Panc1 (cell line): ENCODE measurements at regions not wholly inside any gene's neighbourhood (a gene's known extent, or its start where the extent isn't known, plus 50 kb on each side); places are given as distances from the start of the nearest gene placed in this dataset.
"Not testable (repeated sequence)": the region's sequence is repeated elsewhere in the genome, so short reads cannot be mapped to it uniquely, and the experiment has no call there.

Experiments used
- POLR2AphosphoS5 ChIP-seq: IDR thresholded peaks from 2 replicates; pipeline ENCODE4 v1.6.1; 2012; ENCODE audit warnings: mild to moderate bottlenecking, low read depth, low read length, moderate library complexity
- SIN3A ChIP-seq: IDR thresholded peaks from 2 replicates; pipeline ENCODE4 v1.6.1; 2012; ENCODE audit warnings: low read depth, mild to moderate bottlenecking, low read length, moderate library complexity, borderline replicate concordance; ENCODE audit not compliant: insufficient read depth
- TF ChIP-seq, protein P1 (sequence below): fragments of 450-650 bp; IDR thresholded peaks from 2 replicates; pipeline ENCODE4 v1.5.1; 2017; ENCODE audit warnings: mild to moderate bottlenecking
- TF ChIP-seq, protein P2 (sequence below), 2 experiments: IDR thresholded peaks; 2 replicates each; pipeline ENCODE4 v1.6.1; 2011 to 2012; ENCODE audit warnings: low read depth in 2 of 2, control low read depth in 1 of 2, low read length in 1 of 2, mild to moderate bottlenecking in 1 of 2, moderate library complexity in 1 of 2; ENCODE audit not compliant: insufficient read depth in 1 of 2

DNA sequence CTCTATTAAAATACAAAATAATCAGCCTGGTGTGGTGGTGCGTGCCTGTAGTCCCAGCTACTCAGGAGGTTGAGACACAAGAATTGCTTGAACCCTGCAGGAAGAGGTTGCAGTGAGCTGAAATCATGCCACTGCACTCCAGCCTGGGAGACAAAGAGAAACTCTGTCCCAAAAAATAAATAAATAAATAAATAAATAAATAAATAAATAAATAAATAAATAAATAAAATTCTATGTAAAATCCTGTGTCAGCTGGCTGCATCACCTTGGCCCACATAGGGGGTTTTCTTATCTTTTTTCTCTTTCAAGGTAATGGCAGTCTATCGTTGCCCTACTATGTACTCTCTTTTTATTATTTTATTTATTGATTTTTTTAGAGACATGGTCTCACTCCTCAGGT is 206.7 kb downstream of the ALG10 start:
- TF ChIP-seq, protein P1, sequence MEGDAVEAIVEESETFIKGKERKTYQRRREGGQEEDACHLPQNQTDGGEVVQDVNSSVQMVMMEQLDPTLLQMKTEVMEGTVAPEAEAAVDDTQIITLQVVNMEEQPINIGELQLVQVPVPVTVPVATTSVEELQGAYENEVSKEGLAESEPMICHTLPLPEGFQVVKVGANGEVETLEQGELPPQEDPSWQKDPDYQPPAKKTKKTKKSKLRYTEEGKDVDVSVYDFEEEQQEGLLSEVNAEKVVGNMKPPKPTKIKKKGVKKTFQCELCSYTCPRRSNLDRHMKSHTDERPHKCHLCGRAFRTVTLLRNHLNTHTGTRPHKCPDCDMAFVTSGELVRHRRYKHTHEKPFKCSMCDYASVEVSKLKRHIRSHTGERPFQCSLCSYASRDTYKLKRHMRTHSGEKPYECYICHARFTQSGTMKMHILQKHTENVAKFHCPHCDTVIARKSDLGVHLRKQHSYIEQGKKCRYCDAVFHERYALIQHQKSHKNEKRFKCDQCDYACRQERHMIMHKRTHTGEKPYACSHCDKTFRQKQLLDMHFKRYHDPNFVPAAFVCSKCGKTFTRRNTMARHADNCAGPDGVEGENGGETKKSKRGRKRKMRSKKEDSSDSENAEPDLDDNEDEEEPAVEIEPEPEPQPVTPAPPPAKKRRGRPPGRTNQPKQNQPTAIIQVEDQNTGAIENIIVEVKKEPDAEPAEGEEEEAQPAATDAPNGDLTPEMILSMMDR: not testable (repeated sequence)
- TF ChIP-seq, protein P2, sequence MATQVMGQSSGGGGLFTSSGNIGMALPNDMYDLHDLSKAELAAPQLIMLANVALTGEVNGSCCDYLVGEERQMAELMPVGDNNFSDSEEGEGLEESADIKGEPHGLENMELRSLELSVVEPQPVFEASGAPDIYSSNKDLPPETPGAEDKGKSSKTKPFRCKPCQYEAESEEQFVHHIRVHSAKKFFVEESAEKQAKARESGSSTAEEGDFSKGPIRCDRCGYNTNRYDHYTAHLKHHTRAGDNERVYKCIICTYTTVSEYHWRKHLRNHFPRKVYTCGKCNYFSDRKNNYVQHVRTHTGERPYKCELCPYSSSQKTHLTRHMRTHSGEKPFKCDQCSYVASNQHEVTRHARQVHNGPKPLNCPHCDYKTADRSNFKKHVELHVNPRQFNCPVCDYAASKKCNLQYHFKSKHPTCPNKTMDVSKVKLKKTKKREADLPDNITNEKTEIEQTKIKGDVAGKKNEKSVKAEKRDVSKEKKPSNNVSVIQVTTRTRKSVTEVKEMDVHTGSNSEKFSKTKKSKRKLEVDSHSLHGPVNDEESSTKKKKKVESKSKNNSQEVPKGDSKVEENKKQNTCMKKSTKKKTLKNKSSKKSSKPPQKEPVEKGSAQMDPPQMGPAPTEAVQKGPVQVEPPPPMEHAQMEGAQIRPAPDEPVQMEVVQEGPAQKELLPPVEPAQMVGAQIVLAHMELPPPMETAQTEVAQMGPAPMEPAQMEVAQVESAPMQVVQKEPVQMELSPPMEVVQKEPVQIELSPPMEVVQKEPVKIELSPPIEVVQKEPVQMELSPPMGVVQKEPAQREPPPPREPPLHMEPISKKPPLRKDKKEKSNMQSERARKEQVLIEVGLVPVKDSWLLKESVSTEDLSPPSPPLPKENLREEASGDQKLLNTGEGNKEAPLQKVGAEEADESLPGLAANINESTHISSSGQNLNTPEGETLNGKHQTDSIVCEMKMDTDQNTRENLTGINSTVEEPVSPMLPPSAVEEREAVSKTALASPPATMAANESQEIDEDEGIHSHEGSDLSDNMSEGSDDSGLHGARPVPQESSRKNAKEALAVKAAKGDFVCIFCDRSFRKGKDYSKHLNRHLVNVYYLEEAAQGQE (IDR thresholded peaks at IDR 0.05; ENCODE audit: insufficient read depth in 1 of 2, low read depth in 2 of 2, low read length in 1 of 2): not testable (repeated sequence)
- not testable (repeated sequence) for TF ChIP-seq POLR2AphosphoS5, SIN3A
